Lower leg skin (tissue), 3 donors: ENCODE measurements at regions not wholly inside any gene's neighbourhood (a gene's known extent, or its start where the extent isn't known, plus 50 kb on each side); places are given as distances from the start of the nearest gene placed in this dataset.

Experiments used
- CTCF ChIP-seq, 3 donors: fragments of 450-650 bp; IDR thresholded peaks; one replicate each; pipeline ENCODE4 v1.5.1; 2016; ENCODE audit warnings: antibody characterized with exemption in 3 of 3, mild to moderate bottlenecking in 3 of 3, moderate library complexity in 2 of 3
- POLR2A ChIP-seq, 2 donors: fragments of 450-650 bp; IDR thresholded peaks; one replicate each; pipeline ENCODE4 v1.6.1; 2016 to 2017; ENCODE audit warnings: antibody characterized with exemption in 2 of 2, mild to moderate bottlenecking in 1 of 2, moderate library complexity in 1 of 2

GRCh38 chr2:15773204-15773603, 167.1 kb upstream of the MYCN start:
- TF ChIP-seq CTCF (IDR thresholded peaks at IDR 0.05) = no peak
- TF ChIP-seq POLR2A (IDR thresholded peaks at IDR 0.05) = no peak
